GM18507 (cell line): ENCODE measurements at regions not wholly inside any gene's neighbourhood (a gene's known extent, or its start where the extent isn't known, plus 50 kb on each side); places are given as distances from the start of the nearest gene placed in this dataset.
"Not testable (repeated sequence)": the region's sequence is repeated elsewhere in the genome, so short reads cannot be mapped to it uniquely, and the experiment has no call there.

Source experiments
- DNase-seq: peaks from one replicate; pipeline ENCODE4 v3.0.0; 2011; ENCODE audit warnings: low read depth; ENCODE audit not compliant: insufficient read length; ENCODE audit errors: extremely low spot score
- FAIRE-seq: peaks from 2 replicates; lab custom pipeline; 2011; peaks lifted over from hg19 to GRCh38; lab: Jason Lieb, UNC

GRCh38 chr5:56667692-56668091, 147.7 kb upstream of the MAP3K1 start:
- DNase-seq, result no peak
- no peak for FAIRE-seq

GRCh38 chr5:56666901-56667300, 148.4 kb upstream of the MAP3K1 start:
- FAIRE-seq (no peak), DNase-seq (no peak)

GRCh38 chr5:56665117-56665516, 150.2 kb upstream of the MAP3K1 start:
- FAIRE-seq, result peak; percentile 39

GRCh38 chr5:56664025-56664424, 151.3 kb upstream of the MAP3K1 start:
- peak; percentile 5 for FAIRE-seq
- no peak for DNase-seq

More at GRCh38 chr5:56665117-56665516, 150.2 kb upstream of the MAP3K1 start:
- DNase-seq, result not testable (repeated sequence)

GRCh38 chr5:56663523-56663922, 151.8 kb upstream of the MAP3K1 start:
- FAIRE-seq, result no peak

GRCh38 chr5:56662893-56663292, 152.5 kb upstream of the MAP3K1 start:
- DNase-seq (no peak), FAIRE-seq (no peak)

More at GRCh38 chr5:56663523-56663922, 151.8 kb upstream of the MAP3K1 start:
- no peak for DNase-seq

- DNase-seq (no peak), FAIRE-seq (no peak)
These were observed 155.4 kb upstream of the MAP3K1 start for GRCh38 chr5:56659971-56660370.

- DNase-seq, result no peak
- no peak for FAIRE-seq
These were observed 156.4 kb upstream of the MAP3K1 start for GRCh38 chr5:56658972-56659371.

- FAIRE-seq (no peak), DNase-seq (no peak)
These were observed 158.3 kb upstream of the MAP3K1 start for GRCh38 chr5:56656846-56657726.

GRCh38 chr5:56651893-56652292, 163.5 kb upstream of the MAP3K1 start:
- no peak for FAIRE-seq
- DNase-seq, result no peak

GRCh38 chr5:56650386-56650785, 165.0 kb upstream of the MAP3K1 start:
- DNase-seq, result no peak
- no peak for FAIRE-seq

GRCh38 chr5:56649569-56649968, 165.8 kb upstream of the MAP3K1 start:
- no peak for FAIRE-seq
- DNase-seq, result no peak

- no peak for DNase-seq
- no peak for FAIRE-seq
These were observed 166.8 kb upstream of the MAP3K1 start for GRCh38 chr5:56648460-56649034.

- FAIRE-seq, result no peak
- DNase-seq, result no peak
These were observed 168.1 kb upstream of the MAP3K1 start for GRCh38 chr5:56647099-56647850.

GRCh38 chr5:56641635-56642260, 173.6 kb upstream of the MAP3K1 start:
- no peak for FAIRE-seq

GRCh38 chr5:56640763-56641406, 174.5 kb upstream of the MAP3K1 start:
- peak; percentile 74 for FAIRE-seq
- DNase-seq, result no peak

More at GRCh38 chr5:56641635-56642260, 173.6 kb upstream of the MAP3K1 start:
- no peak for DNase-seq

GRCh38 chr5:56639476-56639875, 175.9 kb upstream of the MAP3K1 start:
- FAIRE-seq (no peak), DNase-seq (no peak)

GRCh38 chr5:56638768-56639238, 176.5 kb upstream of the MAP3K1 start:
- FAIRE-seq (no peak), DNase-seq (no peak)

- no peak for DNase-seq
- FAIRE-seq, result no peak
These were observed 177.2 kb upstream of the MAP3K1 start for GRCh38 chr5:56638061-56638621.
